ENCODE measurements at regions not wholly inside any gene's neighbourhood (a gene's known extent, or its start where the extent isn't known, plus 50 kb on each side); places are given as distances from the start of the nearest gene placed in this dataset.

DNA sequence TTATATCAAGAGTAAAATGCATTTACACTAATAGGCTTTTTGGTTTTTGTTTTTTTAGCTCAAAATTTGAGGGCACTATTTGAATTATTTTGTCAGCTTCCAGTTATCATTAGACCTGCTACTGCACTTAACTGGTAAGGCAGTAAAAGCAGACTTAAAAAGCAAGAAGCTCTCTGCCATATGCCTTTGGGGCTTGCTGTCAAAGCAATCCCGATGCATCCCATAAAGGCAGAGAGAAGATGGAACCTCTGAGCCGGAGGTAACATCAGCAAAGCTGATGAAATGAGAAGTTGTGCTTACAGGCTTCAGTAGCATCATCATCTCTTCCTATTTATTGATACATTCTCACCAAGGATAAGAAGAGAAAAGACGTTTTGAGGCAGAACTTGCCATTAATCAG lies 1414.3 kb upstream of the CDH6 start:
- TF ChIP-seq, protein P1, sequence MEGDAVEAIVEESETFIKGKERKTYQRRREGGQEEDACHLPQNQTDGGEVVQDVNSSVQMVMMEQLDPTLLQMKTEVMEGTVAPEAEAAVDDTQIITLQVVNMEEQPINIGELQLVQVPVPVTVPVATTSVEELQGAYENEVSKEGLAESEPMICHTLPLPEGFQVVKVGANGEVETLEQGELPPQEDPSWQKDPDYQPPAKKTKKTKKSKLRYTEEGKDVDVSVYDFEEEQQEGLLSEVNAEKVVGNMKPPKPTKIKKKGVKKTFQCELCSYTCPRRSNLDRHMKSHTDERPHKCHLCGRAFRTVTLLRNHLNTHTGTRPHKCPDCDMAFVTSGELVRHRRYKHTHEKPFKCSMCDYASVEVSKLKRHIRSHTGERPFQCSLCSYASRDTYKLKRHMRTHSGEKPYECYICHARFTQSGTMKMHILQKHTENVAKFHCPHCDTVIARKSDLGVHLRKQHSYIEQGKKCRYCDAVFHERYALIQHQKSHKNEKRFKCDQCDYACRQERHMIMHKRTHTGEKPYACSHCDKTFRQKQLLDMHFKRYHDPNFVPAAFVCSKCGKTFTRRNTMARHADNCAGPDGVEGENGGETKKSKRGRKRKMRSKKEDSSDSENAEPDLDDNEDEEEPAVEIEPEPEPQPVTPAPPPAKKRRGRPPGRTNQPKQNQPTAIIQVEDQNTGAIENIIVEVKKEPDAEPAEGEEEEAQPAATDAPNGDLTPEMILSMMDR (IDR thresholded peaks at IDR 0.05) = no peak
- TF ChIP-seq POLR2AphosphoS5 (IDR thresholded peaks at IDR 0.05) = no peak
